Right atrium auricular region (tissue), 2 donors: ENCODE measurements at regions not wholly inside any gene's neighbourhood (a gene's known extent, or its start where the extent isn't known, plus 50 kb on each side); places are given as distances from the start of the nearest gene placed in this dataset.

ENCODE experiments used
- DNase-seq: peaks from one replicate; pipeline ENCODE4 v3.0.0-alpha.2; 2019; ENCODE audit warnings: low spot score
- H3K27ac ChIP-seq, 2 donors: fragments of 200-600 bp; sonication (generic); 1 replicate in 1 of 2; 2 replicates in 1 of 2; pipeline ENCODE4 v1.5.1; 2016 to 2019
- H3K27me3 ChIP-seq, 2 donors: fragments of 200-600 bp; sonication (generic); one replicate each; pipeline versions ENCODE4 v1.5.1 to v1.6.0; 2017 to 2019
- H3K36me3 ChIP-seq: fragments of 200-600 bp; sonication (generic); one replicate; pipeline ENCODE4 v1.5.1; 2016
- H3K4me1 ChIP-seq, 2 donors: fragments of 200-600 bp; sonication (generic); one replicate each; pipeline versions ENCODE4 v1.5.1 to v1.6.0; 2017 to 2019
- H3K4me3 ChIP-seq, 2 donors: fragments of 200-600 bp; sonication (generic); 1 replicate in 1 of 2; 2 replicates in 1 of 2; pipeline ENCODE4 v1.5.1; 2017 to 2019; ENCODE audit warnings: mild to moderate bottlenecking in 1 of 2, moderate library complexity in 1 of 2
- H3K9me3 ChIP-seq, 2 donors: fragments of 200-600 bp; sonication (generic); one replicate each; pipeline ENCODE4 v1.5.1; 2019
- TF ChIP-seq, protein P1 (sequence below), 2 donors: fragments of 200-600 bp; sonication (generic); IDR thresholded peaks; one replicate each; pipeline ENCODE4 v1.5.1; 2019; ENCODE audit warnings: antibody characterized with exemption in 2 of 2

DNA sequence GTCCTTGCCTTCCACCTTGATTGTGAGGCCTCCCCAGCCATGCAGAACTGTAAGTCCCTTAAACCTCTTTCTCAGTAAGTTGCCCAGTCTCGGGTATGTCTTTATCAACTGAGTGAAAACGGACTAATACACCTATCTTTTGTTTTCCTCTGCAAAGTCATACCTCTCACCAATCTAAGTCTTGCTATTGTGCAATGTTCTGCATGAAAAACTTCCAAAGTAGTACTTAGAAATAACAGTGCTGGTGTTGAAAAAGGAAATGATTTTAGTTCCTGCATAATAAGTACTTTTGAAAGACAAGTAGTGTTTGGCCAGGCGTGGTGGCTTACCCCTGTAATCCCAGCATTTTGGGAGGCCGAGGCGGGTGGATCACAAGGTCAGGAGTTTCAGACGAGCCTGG lies 573.5 kb downstream of the ANKRD50 start:
- Histone ChIP-seq H3K4me1 (no peaks in the 10 kb centered on the region), H3K36me3 (no peaks in the 10 kb centered on the region)
- TF ChIP-seq, protein P1, sequence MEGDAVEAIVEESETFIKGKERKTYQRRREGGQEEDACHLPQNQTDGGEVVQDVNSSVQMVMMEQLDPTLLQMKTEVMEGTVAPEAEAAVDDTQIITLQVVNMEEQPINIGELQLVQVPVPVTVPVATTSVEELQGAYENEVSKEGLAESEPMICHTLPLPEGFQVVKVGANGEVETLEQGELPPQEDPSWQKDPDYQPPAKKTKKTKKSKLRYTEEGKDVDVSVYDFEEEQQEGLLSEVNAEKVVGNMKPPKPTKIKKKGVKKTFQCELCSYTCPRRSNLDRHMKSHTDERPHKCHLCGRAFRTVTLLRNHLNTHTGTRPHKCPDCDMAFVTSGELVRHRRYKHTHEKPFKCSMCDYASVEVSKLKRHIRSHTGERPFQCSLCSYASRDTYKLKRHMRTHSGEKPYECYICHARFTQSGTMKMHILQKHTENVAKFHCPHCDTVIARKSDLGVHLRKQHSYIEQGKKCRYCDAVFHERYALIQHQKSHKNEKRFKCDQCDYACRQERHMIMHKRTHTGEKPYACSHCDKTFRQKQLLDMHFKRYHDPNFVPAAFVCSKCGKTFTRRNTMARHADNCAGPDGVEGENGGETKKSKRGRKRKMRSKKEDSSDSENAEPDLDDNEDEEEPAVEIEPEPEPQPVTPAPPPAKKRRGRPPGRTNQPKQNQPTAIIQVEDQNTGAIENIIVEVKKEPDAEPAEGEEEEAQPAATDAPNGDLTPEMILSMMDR (IDR thresholded peaks at IDR 0.05), result no peak

DNA sequence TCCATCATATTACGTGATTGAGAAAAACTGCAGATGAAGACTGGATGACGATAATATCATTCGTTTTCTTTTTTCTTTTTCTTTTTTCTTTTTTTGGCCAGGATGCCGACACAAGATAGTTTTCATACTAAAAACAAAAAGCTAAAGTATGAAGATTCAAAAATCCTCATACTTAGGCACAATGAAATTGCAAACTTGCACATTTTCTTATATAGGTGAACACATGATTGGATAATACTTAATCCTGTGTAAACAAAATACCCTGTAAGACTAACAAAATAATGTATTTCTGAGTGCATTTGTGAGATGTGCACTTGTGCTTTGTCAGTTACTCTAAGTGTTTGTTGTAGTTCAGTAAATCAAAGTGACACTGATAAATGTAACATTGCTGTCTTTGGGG lies 568.9 kb downstream of the ANKRD50 start:
- Histone ChIP-seq H3K4me1 (peaks cover 0 to 14% of the 10 kb centered on the region in 2 donors), H3K9me3 (no peaks in the 10 kb centered on the region), H3K27me3 (no peaks in the 10 kb centered on the region), H3K4me3 (no peak overlapping the region), H3K36me3 (no peaks in the 10 kb centered on the region), H3K27ac (no peak overlapping the region)
- no peak for DNase-seq
- TF ChIP-seq, protein P1 (IDR thresholded peaks at IDR 0.05), result no peak

More for the DNA sequence above, 573.5 kb downstream of the ANKRD50 start:
- Histone ChIP-seq H3K27ac (no peak overlapping the region), H3K9me3 (no peaks in the 10 kb centered on the region), H3K4me3 (no peak overlapping the region), H3K27me3 (no peaks in the 10 kb centered on the region)
- DNase-seq, result no peak

DNA sequence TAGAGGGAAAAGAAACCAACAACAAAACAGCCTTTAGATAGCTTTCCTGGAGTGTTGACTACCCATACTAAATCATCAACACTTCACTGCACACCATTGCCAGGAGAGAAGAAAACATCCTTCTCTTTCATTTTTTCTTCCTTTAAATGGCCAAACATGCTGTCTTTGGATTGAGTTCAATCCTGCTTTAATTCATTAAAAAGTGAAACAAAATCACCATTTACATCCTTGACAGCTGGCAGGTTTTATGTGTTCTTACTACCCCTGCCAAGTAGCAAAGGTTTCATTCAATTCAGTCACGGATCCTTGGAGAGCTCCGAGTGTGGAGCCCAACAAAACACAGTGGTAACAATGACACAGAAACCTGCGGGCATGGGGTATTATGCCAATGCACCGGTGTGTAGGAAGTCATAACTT lies 568.3 kb downstream of the ANKRD50 start:
- TF ChIP-seq, protein P1 (IDR thresholded peaks at IDR 0.05), result no peak
- Histone ChIP-seq H3K4me3 (no peak overlapping the region), H3K27me3 (no peaks in the 10 kb centered on the region), H3K27ac (no peak overlapping the region), H3K9me3 (no peaks in the 10 kb centered on the region), H3K4me1 (peaks cover 0 to 14% of the 10 kb centered on the region in 2 donors), H3K36me3 (no peaks in the 10 kb centered on the region)
- DNase-seq, result no peak

DNA sequence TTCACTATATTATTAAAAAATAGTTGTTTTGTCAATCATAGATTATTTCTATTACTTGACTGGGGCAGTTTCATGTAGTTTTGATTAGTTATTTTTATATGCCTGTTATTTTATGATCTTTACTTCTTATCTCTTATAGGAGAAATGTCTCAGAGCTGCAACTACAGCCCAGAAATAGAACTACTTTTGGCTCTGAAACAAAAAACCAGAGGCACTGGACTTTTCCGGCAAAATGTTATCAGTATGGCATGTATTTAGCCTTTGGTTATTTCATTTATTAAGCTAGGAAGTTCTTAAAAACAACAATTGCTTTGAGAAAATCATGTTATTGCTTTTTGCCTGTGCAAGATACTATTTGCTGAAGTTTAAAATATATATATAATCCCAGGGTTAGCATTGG lies 566.5 kb downstream of the ANKRD50 start:
- DNase-seq, result no peak
- no peaks in the 10 kb centered on the region for H3K36me3 ChIP-seq
- H3K4me1 ChIP-seq, result peaks cover 0 to 14% of the 10 kb centered on the region in 2 donors
- no peaks in the 10 kb centered on the region for H3K27me3 ChIP-seq
- no peak overlapping the region for H3K4me3 ChIP-seq
- H3K9me3 ChIP-seq, result no peaks in the 10 kb centered on the region
- peak overlapping the region in 1 of 2 donors; percentile 41 for H3K27ac ChIP-seq
- TF ChIP-seq, protein P1 (IDR thresholded peaks at IDR 0.05), result no peak

DNA sequence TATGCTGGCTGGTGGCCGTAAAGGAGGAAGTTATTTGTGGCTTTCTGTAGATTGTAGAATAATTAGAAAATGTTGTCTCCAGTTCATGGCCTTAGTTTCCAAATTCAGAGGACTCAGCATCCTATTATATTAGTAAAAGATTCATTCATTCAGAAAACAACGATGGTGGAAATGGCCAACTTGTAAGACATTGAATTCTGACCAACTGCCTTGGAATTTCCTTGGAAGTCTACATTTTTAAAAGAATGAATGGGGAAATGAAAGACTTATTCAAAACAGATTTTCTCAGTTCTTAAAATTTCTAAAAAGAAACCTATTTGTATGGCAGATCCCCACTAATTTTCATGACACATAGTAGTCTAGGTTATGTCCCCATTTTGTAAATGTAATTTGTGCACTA lies 561.5 kb downstream of the ANKRD50 start:
- no peak overlapping the region for H3K4me3 ChIP-seq
- peaks cover 0 to 7% of the 10 kb centered on the region in 2 donors for H3K4me1 ChIP-seq
- TF ChIP-seq, protein P1 (IDR thresholded peaks at IDR 0.05), result no peak
- no peak overlapping the region for H3K27ac ChIP-seq
- no peak for DNase-seq
- H3K9me3 ChIP-seq, result no peaks in the 10 kb centered on the region
- H3K36me3 ChIP-seq, result no peaks in the 10 kb centered on the region
- no peaks in the 10 kb centered on the region for H3K27me3 ChIP-seq

DNA sequence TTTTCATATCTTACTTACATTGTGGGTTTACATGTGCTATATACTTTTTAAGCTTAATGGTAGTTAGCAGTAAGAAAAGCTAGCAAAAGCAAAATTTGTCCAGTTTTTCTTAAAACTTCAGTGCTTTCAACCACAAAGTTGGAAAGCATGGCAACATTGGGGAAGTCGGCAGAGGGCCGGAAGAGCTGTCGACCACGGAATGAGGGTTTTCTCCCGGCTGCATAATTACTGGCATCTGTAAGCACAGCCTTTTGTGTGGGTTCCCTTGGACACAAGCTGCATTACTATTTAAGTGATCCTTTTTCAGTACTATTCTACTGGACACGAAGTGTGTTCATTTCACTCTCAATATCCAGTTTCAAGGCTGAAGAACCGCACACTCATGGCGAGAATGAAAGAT lies 560.4 kb downstream of the ANKRD50 start:
- TF ChIP-seq, protein P1 (IDR thresholded peaks at IDR 0.05), result no peak
- Histone ChIP-seq H3K4me1 (no peaks in the 10 kb centered on the region), H3K9me3 (no peaks in the 10 kb centered on the region), H3K27ac (no peak overlapping the region), H3K27me3 (no peaks in the 10 kb centered on the region), H3K4me3 (no peak overlapping the region), H3K36me3 (no peaks in the 10 kb centered on the region)
- DNase-seq, result no peak
